Parathyroid adenoma (tissue), 2 donors: ENCODE measurements at regions not wholly inside any gene's neighbourhood (a gene's known extent, or its start where the extent isn't known, plus 50 kb on each side); places are given as distances from the start of the nearest gene placed in this dataset.
"Not testable (repeated sequence)": the region's sequence is repeated elsewhere in the genome, so short reads cannot be mapped to it uniquely, and the experiment has no call there.

Source experiments
- H2AFZ ChIP-seq: fragments of 300-600 bp; sonication (generic); one replicate; pipeline ENCODE4 v1.7.0; 2017; ENCODE audit warnings: antibody characterized with exemption, mild to moderate bottlenecking
- H3K27ac ChIP-seq: fragments of 300-600 bp; sonication (generic); one replicate; pipeline ENCODE4 v1.7.0; 2017
- H3K27me3 ChIP-seq: fragments of 300-600 bp; sonication (generic); one replicate; pipeline ENCODE4 v1.7.0; 2017; ENCODE audit warnings: low read length; ENCODE audit not compliant: control insufficient read depth, insufficient read depth
- H3K36me3 ChIP-seq: fragments of 300-600 bp; sonication (generic); one replicate; pipeline ENCODE4 v1.7.0; 2017; ENCODE audit warnings: low read length; ENCODE audit not compliant: control insufficient read depth, insufficient read depth
- H3K4me1 ChIP-seq: fragments of 300-600 bp; sonication (generic); one replicate; pipeline ENCODE4 v1.7.0; 2017; ENCODE audit warnings: control low read depth
- H3K4me2 ChIP-seq: fragments of 300-600 bp; sonication (generic); one replicate; pipeline ENCODE4 v1.7.0; 2017; ENCODE audit warnings: low read length
- H3K4me3 ChIP-seq: fragments of 300-600 bp; sonication (generic); one replicate; pipeline ENCODE4 v1.7.0; 2017; ENCODE audit warnings: low read depth, low read length
- H3K79me2 ChIP-seq: fragments of 300-600 bp; sonication (generic); one replicate; pipeline ENCODE4 v1.7.0; 2017; ENCODE audit warnings: control low read depth
- H3K9ac ChIP-seq: fragments of 300-600 bp; sonication (generic); one replicate; pipeline ENCODE4 v1.7.0; 2017; ENCODE audit warnings: mild to moderate bottlenecking
- H3K9me3 ChIP-seq: fragments of 300-600 bp; sonication (generic); one replicate; pipeline ENCODE4 v1.7.0; 2017; ENCODE audit warnings: low read length; ENCODE audit not compliant: control insufficient read depth
- CTCF ChIP-seq: fragments of 300-600 bp; sonication (generic); IDR thresholded peaks from one replicate; pipeline ENCODE4 v1.7.0; 2017; ENCODE audit warnings: antibody characterized with exemption, mild to moderate bottlenecking
- donor health status: primary hyperparathyroidism.

GRCh38 chr4:57360681-57361080 lies 250.5 kb upstream of the IGFBP7 start:
- Histone ChIP-seq H3K9me3 (no peaks in the 10 kb centered on the region), H3K4me2 (no peak overlapping the region), H3K4me3 (no peak overlapping the region), H3K27ac (no peak overlapping the region), H3K27me3 (no peaks in the 10 kb centered on the region), H2AFZ (no peak overlapping the region), H3K9ac (no peak overlapping the region), H3K4me1 (no peaks in the 10 kb centered on the region), H3K79me2 (no peaks in the 10 kb centered on the region), H3K36me3 (no peaks in the 10 kb centered on the region)
- TF ChIP-seq CTCF: no peak

- Histone ChIP-seq H3K9ac (no peak overlapping the region), H3K4me2 (no peak overlapping the region), H3K4me3 (no peak overlapping the region), H3K4me1 (no peaks in the 10 kb centered on the region), H3K36me3 (no peaks in the 10 kb centered on the region), H3K27me3 (no peaks in the 10 kb centered on the region), H3K9me3 (no peaks in the 10 kb centered on the region), H3K79me2 (no peaks in the 10 kb centered on the region), H2AFZ (no peak overlapping the region), H3K27ac (no peak overlapping the region)
- TF ChIP-seq CTCF: no peak
These were observed 245.0 kb upstream of the IGFBP7 start for GRCh38 chr4:57355101-57355665.

GRCh38 chr4:57351731-57352130 lies 241.5 kb upstream of the IGFBP7 start:
- H3K79me2 ChIP-seq: no peaks in the 10 kb centered on the region

DNA sequence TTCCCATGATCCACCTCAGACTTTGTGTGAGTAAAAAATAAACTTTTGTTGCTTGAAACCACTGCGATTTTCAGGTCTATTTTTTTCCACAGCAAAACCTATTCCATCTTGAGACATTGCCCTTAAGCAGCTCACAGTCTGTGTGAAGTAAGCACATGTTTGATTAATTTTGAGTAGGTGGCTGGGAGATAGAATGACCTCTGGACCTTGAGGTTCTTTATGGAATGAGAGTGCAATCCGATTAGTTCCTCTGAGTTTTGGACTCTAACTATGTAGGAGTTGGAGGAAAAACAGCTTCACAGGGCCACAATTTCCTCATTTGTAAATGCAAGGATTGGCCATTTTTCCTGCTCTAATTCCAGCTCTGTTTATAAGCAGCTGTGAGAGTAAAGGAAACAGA lies 234.1 kb upstream of the IGFBP7 start:
- no peak overlapping the region for H2AFZ ChIP-seq
- H3K9me3 ChIP-seq: no peaks in the 10 kb centered on the region
- no peak for TF ChIP-seq CTCF
- H3K4me1 ChIP-seq: no peaks in the 10 kb centered on the region
- H3K27me3 ChIP-seq: no peaks in the 10 kb centered on the region
- no peaks in the 10 kb centered on the region for H3K79me2 ChIP-seq
- H3K9ac ChIP-seq: no peak overlapping the region
- no peak overlapping the region for H3K4me2 ChIP-seq
- H3K27ac ChIP-seq: no peak overlapping the region
- H3K36me3 ChIP-seq: no peaks in the 10 kb centered on the region
- no peak overlapping the region for H3K4me3 ChIP-seq

More at GRCh38 chr4:57351731-57352130, 241.5 kb upstream of the IGFBP7 start:
- no peak overlapping the region for H3K27ac ChIP-seq
- TF ChIP-seq CTCF: no peak
- no peaks in the 10 kb centered on the region for H3K36me3 ChIP-seq
- no peak overlapping the region for H3K4me2 ChIP-seq
- H3K9me3 ChIP-seq: no peaks in the 10 kb centered on the region
- H2AFZ ChIP-seq: no peak overlapping the region
- no peak overlapping the region for H3K9ac ChIP-seq
- no peaks in the 10 kb centered on the region for H3K27me3 ChIP-seq
- H3K4me3 ChIP-seq: no peak overlapping the region
- no peaks in the 10 kb centered on the region for H3K4me1 ChIP-seq

DNA sequence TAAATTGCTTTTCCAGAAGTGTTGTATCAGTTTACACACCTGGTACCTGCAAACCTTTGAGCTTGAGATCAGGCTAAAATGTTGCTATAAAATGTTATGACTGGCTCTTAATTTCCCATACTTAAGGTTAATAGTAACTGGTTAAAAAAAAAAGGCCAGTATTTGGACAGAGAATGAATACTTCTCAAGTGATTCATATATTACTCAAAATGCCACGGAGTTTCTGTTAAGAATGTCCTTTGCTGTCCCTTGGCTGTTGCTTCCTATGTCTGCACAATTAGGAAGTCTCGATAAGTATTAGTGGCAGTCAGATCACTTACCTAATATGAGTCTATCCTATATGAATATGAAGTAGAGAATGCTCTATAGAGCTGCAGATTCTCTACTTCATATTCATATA lies 232.2 kb upstream of the IGFBP7 start:
- H3K9ac ChIP-seq: no peak overlapping the region
- H3K27ac ChIP-seq: no peak overlapping the region
- H3K4me3 ChIP-seq: no peak overlapping the region
- no peaks in the 10 kb centered on the region for H3K27me3 ChIP-seq
- no peak overlapping the region for H2AFZ ChIP-seq
- H3K4me1 ChIP-seq: no peaks in the 10 kb centered on the region
- TF ChIP-seq CTCF: no peak
- H3K79me2 ChIP-seq: no peaks in the 10 kb centered on the region
- no peaks in the 10 kb centered on the region for H3K9me3 ChIP-seq
- no peaks in the 10 kb centered on the region for H3K36me3 ChIP-seq
- H3K4me2 ChIP-seq: no peak overlapping the region

GRCh38 chr4:57338861-57339260 lies 228.7 kb upstream of the IGFBP7 start:
- not testable (repeated sequence) for H3K27me3 ChIP-seq, H3K36me3 ChIP-seq, H3K27ac ChIP-seq, H3K4me2 ChIP-seq, H3K9ac ChIP-seq, H3K4me1 ChIP-seq, H3K4me3 ChIP-seq, H2AFZ ChIP-seq, H3K9me3 ChIP-seq, H3K79me2 ChIP-seq
